ENCODE measurements at regions not wholly inside any gene's neighbourhood (a gene's known extent, or its start where the extent isn't known, plus 50 kb on each side); places are given as distances from the start of the nearest gene placed in this dataset.
"Not testable (repeated sequence)": the region's sequence is repeated elsewhere in the genome, so short reads cannot be mapped to it uniquely, and the experiment has no call there.

DNA sequence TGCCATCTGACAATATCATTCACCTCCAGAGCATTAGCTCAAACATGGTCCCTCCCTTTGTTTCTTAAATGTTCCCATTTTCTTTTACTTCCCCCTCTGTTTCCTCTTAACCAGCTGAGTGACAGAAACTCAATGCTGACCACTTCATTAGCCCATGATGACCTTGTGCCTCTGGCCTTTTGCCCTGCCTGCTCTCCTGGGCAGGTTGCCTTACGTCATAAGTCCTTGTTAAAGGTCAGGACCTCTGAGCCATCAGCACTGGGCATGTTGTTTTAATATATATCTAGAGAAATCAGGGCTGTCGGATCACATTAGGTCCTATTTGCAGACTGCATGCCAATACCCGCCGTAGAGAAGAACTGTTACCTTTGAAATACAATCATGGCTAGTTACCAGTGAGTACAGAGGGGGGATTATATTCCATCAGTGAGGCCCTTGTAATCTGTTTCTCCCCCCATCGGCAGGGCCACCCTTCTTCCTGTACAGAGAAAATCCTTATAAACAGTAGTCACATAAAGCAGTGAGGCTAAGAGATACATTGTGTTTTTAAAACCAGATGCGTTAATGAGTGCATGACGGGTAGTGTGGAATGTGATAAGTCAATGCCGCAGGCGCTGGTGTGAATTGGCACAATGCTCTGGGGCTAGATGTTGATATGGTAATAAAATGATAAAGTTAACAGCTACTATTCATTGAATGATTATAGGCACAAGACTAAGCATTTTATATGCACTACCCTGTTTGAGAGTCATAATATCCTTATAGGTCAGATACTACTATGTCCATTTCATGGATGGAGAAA is 94.3 kb upstream of the ZFHX3 start:
- DNase-seq: no peak

DNA sequence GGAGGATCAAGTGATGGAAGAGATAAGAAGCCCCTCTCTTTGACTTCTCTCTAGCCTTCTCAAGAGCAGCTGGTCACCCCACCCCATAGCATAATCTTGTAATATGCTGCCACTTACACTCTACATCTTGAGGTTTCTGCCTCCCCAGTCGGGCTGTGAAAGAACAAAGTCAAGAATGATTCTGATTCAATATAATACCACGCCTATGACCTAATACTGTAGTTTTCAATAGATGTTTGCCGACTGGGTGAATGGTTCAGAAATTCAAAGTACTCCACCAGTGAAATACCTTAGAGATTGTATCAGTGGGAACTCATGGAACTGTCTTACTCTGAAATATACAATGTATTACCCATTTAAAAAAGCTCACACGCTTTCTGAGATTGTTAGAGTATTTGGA is 93.0 kb upstream of the ZFHX3 start:
- no peak for DNase-seq

DNA sequence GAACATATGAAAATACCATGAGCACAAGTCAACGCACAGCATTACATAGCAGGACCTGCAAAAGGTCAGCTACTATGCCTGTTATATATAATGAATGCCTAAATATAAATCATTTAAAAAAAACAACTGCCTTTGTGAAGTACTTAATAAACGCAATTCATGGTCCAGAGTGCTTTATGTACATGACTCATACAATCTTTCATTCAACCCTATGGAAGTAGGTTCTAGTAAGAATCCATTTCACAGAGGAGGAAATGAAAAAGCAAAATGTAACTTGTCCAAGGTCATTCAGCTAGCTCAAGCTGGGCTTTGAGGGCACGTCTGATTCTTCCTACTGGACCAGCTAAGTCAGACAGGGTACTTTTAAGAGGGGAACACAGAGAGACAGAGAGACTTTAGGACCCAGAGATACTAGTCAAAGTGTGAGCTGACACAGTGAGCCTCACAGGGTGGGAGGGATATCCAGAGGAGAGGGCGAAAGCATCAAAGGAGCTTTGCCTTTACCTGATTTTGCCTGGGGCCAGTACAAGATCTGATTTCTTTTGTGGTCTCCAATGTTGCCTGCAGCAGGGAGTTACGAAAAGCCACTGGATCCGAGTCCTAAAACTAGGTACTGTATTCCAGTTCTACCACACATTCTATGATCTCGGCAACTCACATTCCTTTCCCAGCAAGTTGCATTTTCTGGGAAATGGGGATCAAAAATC is 83.4 kb upstream of the ZFHX3 start:
- no peak for DNase-seq

DNA sequence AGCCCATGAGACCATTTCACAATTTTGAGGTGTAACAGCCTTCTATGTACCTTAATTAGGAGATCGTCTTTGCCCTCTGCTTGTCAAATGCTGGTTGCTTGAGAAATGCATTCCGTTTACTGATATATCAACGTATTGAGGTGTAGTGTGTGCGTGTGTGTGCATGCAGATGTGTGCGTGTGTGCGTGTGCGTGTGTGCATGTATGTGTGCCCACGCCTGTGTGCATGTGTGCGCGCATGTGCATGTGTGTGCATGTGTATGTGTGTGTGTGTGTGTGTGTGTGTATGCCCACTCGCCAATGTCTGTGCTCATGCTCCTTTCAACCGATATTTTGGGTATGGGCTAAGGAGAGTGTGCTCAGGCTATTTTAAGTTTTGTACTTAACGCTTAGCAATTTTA is 81.5 kb upstream of the ZFHX3 start:
- no peak for DNase-seq

DNA sequence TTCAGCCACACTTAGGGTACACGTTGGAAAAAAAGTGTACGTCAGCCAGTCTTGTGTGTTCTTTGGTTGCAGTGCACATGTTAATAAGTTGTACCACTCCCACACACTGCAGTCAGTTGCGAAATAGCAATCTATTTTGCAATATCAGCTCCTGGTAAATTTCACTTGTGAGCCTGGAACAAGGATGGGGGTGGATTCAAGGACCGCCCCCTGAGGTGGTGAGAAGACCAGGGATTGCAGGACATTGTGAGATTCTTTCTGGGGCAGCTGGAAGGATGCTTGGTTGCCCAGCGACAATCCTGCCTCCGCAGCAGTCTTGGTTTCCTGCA is 78.6 kb upstream of the ZFHX3 start:
- DNase-seq: no peak

- no peak for DNase-seq
Measured at GRCh38 chr16:73125850-73126524, 78.1 kb upstream of the ZFHX3 start.

GRCh38 chr16:73124665-73125375 is 76.9 kb upstream of the ZFHX3 start:
- DNase-seq: no peak

DNA sequence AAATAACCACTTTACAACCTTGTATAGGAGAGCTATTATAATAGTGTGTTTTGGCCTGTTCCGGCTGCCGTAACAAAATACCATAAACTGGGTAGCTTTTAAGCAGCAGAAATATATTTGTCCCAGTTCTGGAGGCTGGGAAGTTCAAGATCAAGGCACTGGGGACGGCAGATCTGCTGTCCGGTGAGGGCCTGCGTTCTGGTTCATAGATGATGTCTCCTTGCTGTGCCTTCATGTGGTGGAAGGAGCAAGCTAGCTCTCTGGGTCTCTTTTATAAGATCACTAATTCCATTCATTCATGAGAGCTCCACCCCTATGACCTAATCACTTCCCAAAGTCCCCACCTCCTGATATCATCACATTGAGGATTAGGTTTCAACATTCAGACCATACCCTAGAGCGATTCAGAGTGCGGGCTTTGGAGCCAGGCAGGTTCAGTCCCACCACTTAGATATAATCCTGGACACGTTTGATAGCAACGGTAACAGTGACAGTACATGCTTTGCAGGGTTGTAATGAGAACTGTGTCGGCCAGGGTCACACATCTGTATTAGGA is 76.2 kb upstream of the ZFHX3 start:
- no peak for DNase-seq

- DNase-seq: peak; percentile 2
Measured at GRCh38 chr16:73122604-73123391, 74.9 kb upstream of the ZFHX3 start.

GRCh38 chr16:73116576-73116975 is 68.6 kb upstream of the ZFHX3 start:
- no peak for DNase-seq

DNA sequence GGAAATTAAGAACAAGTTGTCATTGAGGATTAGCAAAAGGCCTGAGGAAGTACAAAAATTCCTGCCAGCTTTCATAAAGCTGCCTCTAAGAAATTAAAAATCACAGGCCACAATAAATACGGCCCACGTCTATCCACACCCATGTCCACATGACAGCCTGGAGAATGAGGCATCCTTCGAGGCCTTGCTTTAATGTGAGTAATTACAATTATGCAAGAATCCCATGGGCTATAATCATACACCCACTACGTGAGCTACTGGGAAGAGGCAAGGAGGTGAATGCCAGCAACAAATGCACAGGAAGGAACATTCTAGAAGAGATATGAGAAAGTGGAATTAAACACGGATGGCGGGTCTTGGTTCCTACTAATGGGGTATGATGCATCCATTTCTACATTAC is 65.4 kb upstream of the ZFHX3 start:
- no peak for DNase-seq

DNA sequence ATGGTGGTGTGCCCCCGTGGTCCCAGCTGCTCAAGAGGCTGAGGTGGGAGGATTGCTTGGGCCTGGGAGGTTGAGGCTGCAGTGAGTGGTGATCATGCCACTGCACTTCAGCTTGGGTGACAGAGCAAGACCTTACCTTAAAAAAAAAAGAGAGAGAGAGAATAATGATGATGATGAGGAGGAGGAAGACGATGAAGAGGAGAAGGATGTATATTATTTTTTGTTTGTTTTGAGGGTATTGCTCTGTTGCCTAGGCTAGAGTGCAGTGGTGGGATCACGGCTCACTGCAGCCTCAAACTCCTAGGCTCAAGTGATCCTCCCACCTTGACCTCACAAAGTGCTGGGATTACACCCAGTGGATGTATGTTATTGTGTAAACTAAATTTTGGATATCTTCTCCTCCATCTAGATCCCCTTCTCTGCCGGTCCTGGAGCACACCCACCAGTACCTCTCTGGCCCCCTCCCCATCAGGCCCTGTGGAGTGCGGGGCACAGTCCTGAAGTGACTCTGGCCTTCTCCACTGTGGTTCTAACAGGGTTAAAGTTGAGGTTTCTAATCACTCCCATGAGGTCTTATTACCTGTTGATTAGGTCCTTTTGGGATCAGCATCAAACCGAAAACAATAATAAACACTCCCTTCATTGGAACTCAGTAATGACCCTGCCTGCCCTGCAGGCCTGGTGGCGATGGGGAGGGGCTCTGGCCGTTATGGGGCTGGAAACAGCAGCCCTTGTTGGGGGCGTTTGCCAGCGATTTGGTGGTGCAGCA is 60.5 kb upstream of the ZFHX3 start:
- DNase-seq: no peak

DNA sequence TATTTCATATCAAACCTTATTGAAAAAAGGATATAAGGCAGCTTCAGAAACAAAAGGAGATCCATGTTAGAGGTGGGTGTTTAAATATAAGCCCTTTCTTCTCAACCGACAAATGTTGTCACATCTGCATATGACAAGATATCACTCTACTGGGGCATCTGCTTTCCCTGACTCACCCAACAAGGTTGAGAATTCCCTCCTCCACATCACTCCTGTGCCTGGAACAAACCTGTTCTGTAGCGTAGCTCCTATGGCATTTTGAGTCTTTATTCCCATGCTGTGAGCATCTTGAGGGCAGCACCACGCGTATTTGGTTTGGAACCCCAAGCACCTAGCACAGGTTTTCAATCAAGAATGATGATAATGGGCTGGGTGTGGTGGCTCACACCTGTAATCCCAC is 59.4 kb upstream of the ZFHX3 start:
- DNase-seq: no peak

DNA sequence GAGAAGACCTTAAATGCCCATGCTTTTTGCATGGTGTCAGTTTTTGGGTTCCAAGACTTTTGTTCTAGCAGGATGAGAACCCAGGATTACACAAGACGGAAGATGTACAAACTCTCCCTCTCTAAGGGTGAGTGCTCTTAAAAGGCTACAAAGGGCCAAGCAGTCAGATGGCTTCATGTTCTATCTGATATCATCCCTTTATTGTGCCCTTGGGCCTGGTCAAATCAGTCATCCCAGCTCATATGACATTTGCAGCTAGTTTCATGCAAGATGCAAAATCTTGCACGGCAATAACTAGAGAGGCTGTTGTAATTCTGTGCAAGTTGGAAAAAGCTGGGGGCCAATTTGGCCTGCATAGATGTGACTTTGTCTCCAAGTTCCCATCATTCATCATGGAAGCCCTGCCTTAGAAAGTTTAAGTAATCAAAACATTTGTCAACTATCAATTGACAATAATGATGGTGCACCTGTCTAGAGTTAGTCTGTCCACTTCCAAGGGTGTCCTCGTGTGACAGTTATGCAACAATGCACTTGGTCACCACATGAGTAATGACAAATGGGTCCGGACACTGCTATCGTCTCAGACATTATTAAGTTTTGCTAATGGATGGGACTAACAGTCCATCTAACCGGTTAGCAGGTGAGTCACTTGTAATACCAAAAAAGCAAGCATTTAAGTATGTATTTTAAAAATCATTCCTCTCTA is 58.6 kb upstream of the ZFHX3 start:
- DNase-seq: no peak

- no peak for DNase-seq
Measured at GRCh38 chr16:73101568-73101967, 53.6 kb upstream of the ZFHX3 start.

DNA sequence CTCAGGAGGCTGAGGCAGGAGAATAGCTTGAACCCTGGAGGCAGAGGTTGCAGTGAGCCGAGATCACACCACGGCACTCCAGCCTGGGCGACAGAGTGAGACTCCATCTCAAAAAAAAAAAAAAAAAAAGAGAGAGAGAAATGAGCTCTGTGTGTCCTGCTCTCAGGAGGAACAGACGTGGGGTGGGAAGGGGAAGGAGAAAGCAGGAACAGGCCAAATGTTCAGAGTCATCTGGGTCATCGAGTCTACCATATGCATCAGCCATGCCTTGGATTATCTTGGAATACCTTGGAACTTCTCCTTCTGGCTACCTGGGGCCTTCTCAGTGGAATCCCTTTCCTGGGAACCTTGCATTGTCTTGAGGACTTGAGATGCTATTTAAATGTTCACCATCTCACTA is 51.7 kb upstream of the ZFHX3 start:
- DNase-seq: not testable (repeated sequence)
